Stomach smooth muscle (tissue), 2 donors: ENCODE measurements at regions not wholly inside any gene's neighbourhood (a gene's known extent, or its start where the extent isn't known, plus 50 kb on each side); places are given as distances from the start of the nearest gene placed in this dataset.

Experiments
- H3K27ac ChIP-seq: one replicate; pipeline ENCODE4 v1.7.0; 2013; ENCODE audit warnings: mild to moderate bottlenecking, low read length, inconsistent platforms
- H3K27me3 ChIP-seq, 2 donors: one replicate each; pipeline ENCODE4 v1.7.0; 2013; ENCODE audit warnings: low read length in 2 of 2; ENCODE audit not compliant: insufficient read depth in 2 of 2, control insufficient read depth in 1 of 2
- H3K36me3 ChIP-seq, 2 donors: one replicate each; pipeline ENCODE4 v1.7.0; 2013; ENCODE audit warnings: low read length in 2 of 2; ENCODE audit not compliant: control insufficient read depth in 2 of 2, insufficient read depth in 2 of 2
- H3K4me1 ChIP-seq: one replicate; pipeline ENCODE4 v1.7.0; 2013; ENCODE audit warnings: low read length; ENCODE audit not compliant: control insufficient read depth, insufficient read depth
- H3K4me3 ChIP-seq, 2 donors: one replicate each; pipeline ENCODE4 v1.7.0; 2013; ENCODE audit warnings: low read length in 2 of 2
- H3K9ac ChIP-seq, 2 donors: one replicate each; pipeline ENCODE4 v1.7.0; 2013; ENCODE audit warnings: low read length in 2 of 2, mild to moderate bottlenecking in 1 of 2
- H3K9me3 ChIP-seq, 2 donors: one replicate each; pipeline ENCODE4 v1.7.0; 2013; ENCODE audit warnings: low read length in 2 of 2; ENCODE audit not compliant: control insufficient read depth in 2 of 2
- donor health status: healthy.
- donor health status: Pancreatic carcinoma.

GRCh38 chr4:176875446-176875930 lies 82.8 kb upstream of the VEGFC start:
- Histone ChIP-seq H3K9ac (no peak overlapping the region), H3K36me3 (no peaks in the 10 kb centered on the region), H3K4me3 (no peak overlapping the region), H3K27me3 (no peaks in the 10 kb centered on the region), H3K27ac (no peak overlapping the region), H3K9me3 (no peaks in the 10 kb centered on the region), H3K4me1 (no peaks in the 10 kb centered on the region)

DNA sequence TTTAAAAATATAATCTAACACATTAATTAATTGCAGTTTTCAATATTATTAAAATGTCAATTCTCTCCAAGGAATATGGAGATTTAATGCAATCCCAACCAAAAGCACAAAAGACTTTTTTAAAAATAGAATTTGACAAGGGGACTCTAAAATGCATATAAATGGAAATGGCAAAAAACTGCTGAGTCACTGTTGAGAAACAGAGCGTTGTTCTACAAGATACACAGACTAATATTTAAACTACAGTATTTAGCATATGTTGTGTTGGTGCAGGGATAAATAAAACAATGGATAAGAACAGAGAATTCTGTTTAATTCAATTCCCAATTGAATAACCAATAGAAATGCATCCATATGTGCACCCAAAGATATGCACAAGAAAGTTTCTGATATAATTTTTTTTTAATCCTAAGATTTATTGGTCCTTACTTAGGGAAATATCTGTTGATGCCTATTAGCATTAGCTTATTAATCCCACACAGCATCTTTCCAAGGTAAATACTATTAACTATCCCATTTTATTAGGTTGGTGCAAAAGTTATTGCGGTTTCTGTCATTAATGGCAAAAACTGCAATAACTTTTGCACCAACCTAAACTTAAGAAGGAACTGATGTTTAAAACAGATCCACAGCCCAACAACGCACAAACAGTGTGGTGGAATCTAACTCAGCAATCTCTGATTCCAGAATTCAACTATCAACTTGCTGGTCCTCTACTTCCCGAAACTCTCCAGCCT lies 86.8 kb upstream of the VEGFC start:
- H3K4me1 ChIP-seq = no peaks in the 10 kb centered on the region
- no peak overlapping the region for H3K4me3 ChIP-seq
- H3K9ac ChIP-seq = no peak overlapping the region
- H3K9me3 ChIP-seq = no peaks in the 10 kb centered on the region
- no peak overlapping the region for H3K27ac ChIP-seq
- no peaks in the 10 kb centered on the region for H3K36me3 ChIP-seq
- H3K27me3 ChIP-seq = no peaks in the 10 kb centered on the region

DNA sequence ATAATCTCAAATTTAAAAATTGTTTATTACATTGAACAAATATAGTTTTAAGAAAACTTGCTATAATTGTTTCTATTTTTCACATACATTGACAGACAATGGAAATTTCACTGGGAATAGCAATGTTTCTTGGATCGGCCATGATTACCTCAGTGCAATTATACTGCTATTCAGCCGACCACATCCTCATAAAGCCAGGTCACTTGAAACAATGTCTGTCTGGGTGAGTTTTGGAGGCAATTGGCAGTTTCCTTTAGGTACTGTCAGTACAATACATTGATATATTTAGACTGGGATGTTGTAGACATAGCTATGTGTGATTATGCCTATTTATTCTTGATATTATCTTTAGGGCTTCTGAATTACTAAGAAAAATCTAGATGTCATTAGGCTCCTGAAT lies 89.5 kb upstream of the VEGFC start:
- H3K27me3 ChIP-seq = no peaks in the 10 kb centered on the region
- no peak overlapping the region for H3K9ac ChIP-seq
- H3K4me3 ChIP-seq = no peak overlapping the region
- H3K9me3 ChIP-seq = no peaks in the 10 kb centered on the region
- no peaks in the 10 kb centered on the region for H3K36me3 ChIP-seq
- H3K27ac ChIP-seq = no peak overlapping the region
- H3K4me1 ChIP-seq = no peaks in the 10 kb centered on the region

- Histone ChIP-seq H3K36me3 (no peaks in the 10 kb centered on the region), H3K9me3 (no peaks in the 10 kb centered on the region)
These were observed 90.4 kb upstream of the VEGFC start for GRCh38 chr4:176883108-176883550.

GRCh38 chr4:176883681-176884418 lies 91.1 kb upstream of the VEGFC start:
- H3K9me3 ChIP-seq = no peaks in the 10 kb centered on the region
- H3K4me1 ChIP-seq = no peaks in the 10 kb centered on the region
- no peaks in the 10 kb centered on the region for H3K36me3 ChIP-seq
- no peak overlapping the region for H3K9ac ChIP-seq
- no peak overlapping the region for H3K4me3 ChIP-seq
- H3K27me3 ChIP-seq = no peaks in the 10 kb centered on the region
- H3K27ac ChIP-seq = no peak overlapping the region

More at GRCh38 chr4:176883108-176883550, 90.4 kb upstream of the VEGFC start:
- Histone ChIP-seq H3K4me1 (no peaks in the 10 kb centered on the region), H3K27me3 (no peaks in the 10 kb centered on the region), H3K27ac (no peak overlapping the region), H3K4me3 (no peak overlapping the region), H3K9ac (no peak overlapping the region)

GRCh38 chr4:176885224-176885623 lies 92.5 kb upstream of the VEGFC start:
- Histone ChIP-seq H3K4me3 (no peak overlapping the region), H3K4me1 (no peaks in the 10 kb centered on the region), H3K36me3 (no peaks in the 10 kb centered on the region), H3K27me3 (no peaks in the 10 kb centered on the region), H3K9me3 (no peaks in the 10 kb centered on the region), H3K9ac (no peak overlapping the region), H3K27ac (no peak overlapping the region)

DNA sequence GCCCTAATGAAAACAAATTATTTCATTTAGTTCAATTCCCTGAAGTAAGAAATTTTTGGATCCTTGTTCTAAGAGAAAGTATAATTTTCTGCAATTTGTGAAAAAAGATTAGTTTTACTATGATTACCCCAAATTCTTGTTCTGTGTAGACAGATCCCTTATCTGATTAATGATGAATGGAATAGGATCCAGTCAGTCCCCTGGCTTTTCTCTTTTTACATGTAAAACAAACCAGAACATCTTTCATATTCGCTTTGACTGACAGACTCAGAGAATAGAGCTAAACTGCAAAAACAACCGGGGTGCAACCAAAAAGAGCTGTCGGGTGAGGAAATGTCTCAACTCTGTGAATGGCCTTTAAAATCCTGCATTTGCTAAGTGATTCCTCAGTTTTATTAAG lies 93.4 kb upstream of the VEGFC start:
- Histone ChIP-seq H3K36me3 (no peaks in the 10 kb centered on the region), H3K27ac (no peak overlapping the region), H3K4me3 (no peak overlapping the region), H3K4me1 (no peaks in the 10 kb centered on the region), H3K27me3 (no peaks in the 10 kb centered on the region), H3K9ac (no peak overlapping the region), H3K9me3 (no peaks in the 10 kb centered on the region)

GRCh38 chr4:176889776-176890175 lies 97.1 kb upstream of the VEGFC start:
- Histone ChIP-seq H3K27me3 (no peaks in the 10 kb centered on the region), H3K4me3 (no peak overlapping the region), H3K9me3 (no peaks in the 10 kb centered on the region), H3K27ac (no peak overlapping the region), H3K9ac (no peak overlapping the region), H3K36me3 (no peaks in the 10 kb centered on the region), H3K4me1 (no peaks in the 10 kb centered on the region)

DNA sequence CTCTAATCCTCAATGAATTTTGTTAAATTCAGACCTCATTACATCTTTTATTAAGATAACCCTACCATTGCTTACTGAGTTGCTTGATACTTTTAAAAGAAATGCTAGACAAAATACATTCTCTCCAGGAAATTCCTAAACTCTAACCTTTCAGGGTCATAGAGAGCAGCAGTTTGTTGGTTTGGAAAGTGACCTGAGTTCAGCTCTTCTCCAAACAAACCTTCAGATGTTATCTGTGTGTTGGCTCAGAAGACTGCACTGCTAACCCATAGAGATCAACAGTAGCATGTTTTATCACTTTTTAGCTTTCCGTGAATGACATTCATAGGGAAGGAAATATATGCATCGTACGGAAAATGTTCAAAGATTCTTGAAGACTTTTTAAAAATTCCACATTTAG lies 101.8 kb upstream of the VEGFC start:
- H3K27ac ChIP-seq = no peak overlapping the region
- no peaks in the 10 kb centered on the region for H3K4me1 ChIP-seq
- no peaks in the 10 kb centered on the region for H3K36me3 ChIP-seq
- H3K4me3 ChIP-seq = no peak overlapping the region
- no peaks in the 10 kb centered on the region for H3K27me3 ChIP-seq
- no peak overlapping the region for H3K9ac ChIP-seq
- H3K9me3 ChIP-seq = no peaks in the 10 kb centered on the region

DNA sequence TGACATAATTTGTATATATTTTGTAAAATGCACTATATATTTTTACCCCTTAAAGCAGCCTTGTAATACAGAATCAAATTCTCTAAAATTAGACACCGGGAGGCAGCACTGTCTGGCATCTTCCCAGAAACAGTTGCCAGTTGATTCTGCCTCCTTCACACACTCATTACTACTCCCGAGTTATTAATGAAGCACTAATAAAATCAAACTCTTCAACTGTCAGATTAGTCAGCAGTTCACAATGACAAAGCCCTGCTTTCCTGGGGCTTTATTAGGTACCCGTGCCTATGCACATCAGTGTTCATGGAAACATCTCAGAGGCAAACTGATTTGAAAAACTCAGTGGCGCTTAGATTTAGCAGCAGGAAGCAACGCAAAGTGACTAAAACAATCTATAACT lies 103.5 kb upstream of the VEGFC start:
- no peaks in the 10 kb centered on the region for H3K27me3 ChIP-seq
- no peaks in the 10 kb centered on the region for H3K9me3 ChIP-seq
- no peak overlapping the region for H3K27ac ChIP-seq
- no peaks in the 10 kb centered on the region for H3K4me1 ChIP-seq
- no peak overlapping the region for H3K9ac ChIP-seq
- no peak overlapping the region for H3K4me3 ChIP-seq
- no peaks in the 10 kb centered on the region for H3K36me3 ChIP-seq

DNA sequence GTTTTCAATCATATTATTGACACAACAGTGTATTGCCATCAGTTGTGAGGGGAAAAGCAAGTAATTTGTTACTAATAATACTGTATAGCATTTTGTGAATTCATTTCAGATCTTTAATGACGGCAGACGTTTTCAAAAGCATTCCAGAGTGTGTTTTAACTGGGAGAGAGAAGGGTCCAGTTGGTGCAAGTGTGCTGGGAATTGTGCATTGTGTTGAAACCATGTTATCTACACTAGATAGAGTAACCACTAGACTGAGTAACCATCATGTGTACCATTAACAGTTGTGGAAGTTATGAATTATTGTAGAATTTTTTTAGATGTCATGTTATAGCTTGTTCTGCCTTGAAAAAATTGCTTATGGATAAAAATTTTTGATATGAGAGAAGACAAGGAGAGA lies 104.5 kb upstream of the VEGFC start:
- no peak overlapping the region for H3K4me3 ChIP-seq
- no peaks in the 10 kb centered on the region for H3K9me3 ChIP-seq
- no peaks in the 10 kb centered on the region for H3K27me3 ChIP-seq
- H3K4me1 ChIP-seq = no peaks in the 10 kb centered on the region
- H3K27ac ChIP-seq = no peak overlapping the region
- no peaks in the 10 kb centered on the region for H3K36me3 ChIP-seq
- no peak overlapping the region for H3K9ac ChIP-seq
